ENCODE measurements at regions not wholly inside any gene's neighbourhood (a gene's known extent, or its start where the extent isn't known, plus 50 kb on each side); places are given as distances from the start of the nearest gene placed in this dataset.
A peak's percentile ranks its signal among the peaks of the same experiment; 100 is the strongest.

GRCh38 chr3:73733746-73734145 is 109.0 kb upstream of the PDZRN3 start:
- Histone ChIP-seq H3K36me3 (no peaks in the 10 kb centered on the region), H3K9me3 (no peaks in the 10 kb centered on the region), H3K4me3 (no peak overlapping the region), H3K27me3 (no peaks in the 10 kb centered on the region), H3K27ac (no peak overlapping the region), H3K4me1 (no peaks in the 10 kb centered on the region)
- intact Hi-C loops (cut with DNase I; ENCODE audit: low total_unique reads), result no loop called here
- TF ChIP-seq CTCF (IDR thresholded peaks at IDR 0.05), result no peak
- DNase-seq, result no peak

- Histone ChIP-seq H3K4me1 (peaks cover 0 to 17% (median 10%) of the 10 kb centered on the region in 4 donors), H3K4me3 (no peak overlapping the region), H3K27me3 (no peaks in the 10 kb centered on the region), H3K9me3 (no peaks in the 10 kb centered on the region), H3K36me3 (no peaks in the 10 kb centered on the region), H3K27ac (no peak overlapping the region)
- intact Hi-C loops (cut with DNase I; ENCODE audit: low total_unique reads), result no loop called here
- no peak for TF ChIP-seq CTCF (IDR thresholded peaks at IDR 0.05)
- no peak for DNase-seq
Measured at GRCh38 chr3:73729969-73730440, 105.3 kb upstream of the PDZRN3 start.

- Histone ChIP-seq H3K4me3 (no peak overlapping the region), H3K27ac (peak overlapping the region; percentile 20 to 47), H3K36me3 (no peaks in the 10 kb centered on the region), H3K4me1 (peaks cover 0 to 17% (median 10%) of the 10 kb centered on the region in 4 donors), H3K9me3 (no peaks in the 10 kb centered on the region), H3K27me3 (no peaks in the 10 kb centered on the region)
- no peak for TF ChIP-seq CTCF (IDR thresholded peaks at IDR 0.05)
- intact Hi-C loops (cut with DNase I; ENCODE audit: low total_unique reads), result no loop called here
- no peak for DNase-seq
Measured at GRCh38 chr3:73727854-73728253, 103.1 kb upstream of the PDZRN3 start.

- H3K9me3 ChIP-seq, result no peaks in the 10 kb centered on the region
- intact Hi-C loops (cut with DNase I; ENCODE audit: low total_unique reads), result no loop called here
- no peaks in the 10 kb centered on the region for H3K27me3 ChIP-seq
- peak overlapping the region; percentile 20 to 47 for H3K27ac ChIP-seq
- H3K4me1 ChIP-seq, result peaks cover 0 to 17% (median 10%) of the 10 kb centered on the region in 4 donors
- no peak for TF ChIP-seq CTCF (IDR thresholded peaks at IDR 0.05)
- H3K4me3 ChIP-seq, result no peak overlapping the region
- DNase-seq, result peak in 1 of 2 donors; percentile 43
- no peaks in the 10 kb centered on the region for H3K36me3 ChIP-seq
Measured at GRCh38 chr3:73727117-73727821, 102.5 kb upstream of the PDZRN3 start.

GRCh38 chr3:73723596-73723995 is 98.9 kb upstream of the PDZRN3 start:
- H3K4me1 ChIP-seq, result peaks cover 0 to 34% (median 17%) of the 10 kb centered on the region in 4 donors
- no peak overlapping the region for H3K27ac ChIP-seq
- H3K27me3 ChIP-seq, result no peaks in the 10 kb centered on the region
- no peak for DNase-seq
- intact Hi-C loops (cut with DNase I; ENCODE audit: low total_unique reads), result no loop called here
- H3K4me3 ChIP-seq, result no peak overlapping the region
- H3K36me3 ChIP-seq, result no peaks in the 10 kb centered on the region
- H3K9me3 ChIP-seq, result no peaks in the 10 kb centered on the region
- no peak for TF ChIP-seq CTCF (IDR thresholded peaks at IDR 0.05)

Measured in tibial artery (tissue), 4 donors.